ENCODE measurements at regions not wholly inside any gene's neighbourhood (a gene's known extent, or its start where the extent isn't known, plus 50 kb on each side); places are given as distances from the start of the nearest gene placed in this dataset.

- no peak for DNase-seq
Observed at GRCh38 chr10:44051091-44051490, 333.8 kb downstream of the CXCL12 start.

DNA sequence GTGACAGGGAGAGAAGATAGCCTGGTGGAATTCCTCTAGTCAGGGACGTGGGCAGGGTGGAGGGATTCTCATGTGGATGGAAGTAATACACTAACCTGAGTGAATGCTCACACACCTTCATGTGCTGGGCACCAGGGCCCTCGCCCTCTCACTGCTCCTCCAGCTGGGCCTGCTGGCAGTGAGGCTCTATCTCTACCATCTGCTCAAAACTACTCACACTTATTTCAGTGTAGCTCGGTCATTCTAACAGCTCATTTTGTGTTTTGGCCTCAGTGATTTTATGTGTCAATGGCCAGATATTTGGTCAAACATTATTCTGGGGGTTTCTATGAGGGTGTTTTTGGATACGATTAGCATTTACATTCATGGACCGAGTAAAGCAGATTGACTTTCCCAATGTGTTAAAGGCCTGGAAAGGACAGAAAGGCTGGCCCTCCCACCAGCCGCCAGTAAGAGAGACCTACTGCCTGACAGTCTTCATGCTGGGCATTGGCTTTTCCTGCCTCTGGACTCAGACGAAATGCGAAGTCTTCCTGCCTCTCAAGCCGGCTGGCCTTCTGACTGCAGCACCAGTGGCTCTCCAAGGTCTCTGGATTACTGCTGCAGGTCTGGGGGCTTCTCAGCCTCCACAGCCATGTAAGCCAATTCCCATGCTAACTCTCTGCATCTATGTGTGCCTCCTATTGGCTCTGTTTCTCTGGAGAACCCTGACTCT lies 335.4 kb downstream of the CXCL12 start:
- DNase-seq: no peak

DNA sequence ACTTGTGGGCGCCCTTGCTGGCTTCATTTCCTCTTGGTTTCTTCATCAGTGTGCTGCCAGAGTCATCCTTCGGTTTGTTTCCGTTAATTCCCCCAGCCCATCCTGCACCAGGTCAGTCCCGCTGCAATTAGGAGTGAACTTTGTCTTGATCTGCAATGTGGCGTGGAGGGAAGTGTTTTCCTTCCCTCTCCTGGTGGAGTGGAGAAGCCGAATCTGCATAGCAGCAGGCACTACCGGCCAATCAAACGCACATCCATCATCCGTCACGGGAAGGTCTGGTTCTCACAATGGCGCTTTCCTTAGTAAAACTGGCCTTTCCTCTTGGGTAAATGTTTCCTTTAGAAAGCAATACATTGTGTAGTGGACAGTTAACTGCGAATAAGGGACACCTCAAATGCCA lies 337.5 kb downstream of the CXCL12 start:
- DNase-seq: no peak

GRCh38 chr10:44046605-44047004 lies 338.3 kb downstream of the CXCL12 start:
- DNase-seq: no peak

GRCh38 chr10:44045020-44045419 lies 339.9 kb downstream of the CXCL12 start:
- DNase-seq: no peak

- DNase-seq: no peak
Observed at GRCh38 chr10:44044549-44044948, 340.3 kb downstream of the CXCL12 start.

GRCh38 chr10:44043646-44044375 lies 341.1 kb downstream of the CXCL12 start:
- no peak for DNase-seq

- no peak for DNase-seq
Observed at GRCh38 chr10:44042926-44043602, 341.8 kb downstream of the CXCL12 start.

GRCh38 chr10:44042075-44042770 lies 342.7 kb downstream of the CXCL12 start:
- no peak for DNase-seq

DNA sequence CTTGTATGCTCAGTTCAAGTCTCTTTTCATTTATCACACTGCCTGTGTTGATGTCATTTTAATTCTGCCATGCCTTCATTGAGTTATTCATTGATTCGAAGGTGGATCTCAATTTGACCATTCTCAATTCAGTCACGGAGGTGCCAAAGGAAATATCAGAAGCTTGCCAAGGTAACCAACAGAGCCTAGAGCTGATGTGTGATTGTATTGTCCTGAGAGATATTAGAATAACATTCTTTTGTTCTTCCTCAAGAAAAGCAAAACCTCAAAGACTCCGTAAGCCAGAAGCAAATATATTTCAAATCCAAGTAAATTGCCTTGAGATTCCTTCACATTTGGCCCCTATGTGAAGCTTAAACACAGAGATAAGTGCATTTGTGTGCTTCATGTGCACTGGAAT lies 345.3 kb downstream of the CXCL12 start:
- DNase-seq: no peak

DNA sequence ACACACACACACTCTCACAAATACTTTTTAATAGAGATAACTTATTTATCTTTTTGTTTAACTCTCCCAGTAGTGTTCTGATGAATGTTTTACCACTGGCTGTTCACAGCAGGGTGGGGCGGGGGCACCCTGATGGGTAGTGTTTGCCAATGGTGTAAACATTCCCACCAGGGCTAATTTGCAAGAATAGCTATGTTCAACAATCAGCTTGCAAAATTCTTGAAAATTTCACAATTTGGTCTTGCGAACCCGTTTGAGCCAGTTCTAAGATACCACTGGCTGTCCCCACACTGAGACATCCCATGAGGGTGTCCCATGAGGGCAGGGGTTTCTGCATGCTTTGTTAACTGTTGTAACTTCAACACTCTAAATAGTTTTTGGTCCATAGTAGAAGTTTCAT lies 348.5 kb downstream of the CXCL12 start:
- no peak for DNase-seq

DNA sequence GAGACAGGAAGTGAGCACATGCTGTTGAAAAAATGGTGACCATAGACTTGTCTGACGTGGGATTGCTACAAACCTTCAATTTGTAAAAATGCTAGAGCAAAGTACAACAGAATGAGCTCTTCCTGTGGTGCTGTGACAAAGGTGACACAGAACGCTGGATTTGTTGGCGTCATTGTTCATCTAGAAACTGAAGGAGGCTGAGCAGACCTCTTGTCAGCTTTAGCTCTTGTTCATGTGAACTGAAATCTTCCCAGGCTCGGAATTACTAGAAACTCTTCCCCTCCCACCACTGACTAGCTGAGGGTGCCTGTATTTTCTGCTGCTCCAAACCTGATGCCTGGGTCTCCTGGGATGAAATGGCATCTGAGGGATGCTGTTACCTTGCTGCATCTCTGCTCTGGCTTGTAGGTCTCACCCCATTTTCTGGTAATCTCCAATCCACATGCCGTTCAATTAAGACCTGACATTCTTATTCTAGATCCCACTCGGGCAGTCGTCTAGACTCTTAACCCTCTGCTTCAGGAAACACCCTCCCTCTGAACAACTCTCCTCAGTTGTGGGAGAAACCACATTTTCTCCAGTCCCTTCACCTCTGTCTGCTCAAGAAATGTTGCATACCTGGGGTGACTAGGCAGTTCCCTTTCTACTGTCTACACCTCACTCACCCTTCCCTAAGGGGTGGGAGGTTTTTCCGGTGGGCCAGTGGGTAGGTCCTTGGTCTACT lies 349.3 kb downstream of the CXCL12 start:
- DNase-seq: no peak

DNA sequence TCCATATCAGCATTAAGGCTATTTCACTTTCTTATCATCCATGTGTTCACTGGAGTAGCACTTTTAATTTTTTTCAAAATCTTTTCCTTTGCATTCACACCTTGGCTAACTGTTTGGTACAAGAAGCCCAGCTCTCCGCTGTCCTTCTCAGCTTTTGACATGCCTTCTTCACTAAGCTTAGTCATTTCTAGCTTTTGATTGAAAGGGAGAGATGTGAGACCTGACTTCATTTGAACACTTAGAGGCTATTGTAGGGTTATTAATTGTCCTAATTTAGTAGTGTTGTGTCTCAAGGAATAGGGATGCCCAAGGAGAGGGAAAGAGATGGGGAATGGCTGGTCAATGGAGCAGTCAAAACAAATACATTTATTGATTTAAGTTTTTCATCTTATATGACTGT lies 350.0 kb downstream of the CXCL12 start:
- DNase-seq: no peak

DNA sequence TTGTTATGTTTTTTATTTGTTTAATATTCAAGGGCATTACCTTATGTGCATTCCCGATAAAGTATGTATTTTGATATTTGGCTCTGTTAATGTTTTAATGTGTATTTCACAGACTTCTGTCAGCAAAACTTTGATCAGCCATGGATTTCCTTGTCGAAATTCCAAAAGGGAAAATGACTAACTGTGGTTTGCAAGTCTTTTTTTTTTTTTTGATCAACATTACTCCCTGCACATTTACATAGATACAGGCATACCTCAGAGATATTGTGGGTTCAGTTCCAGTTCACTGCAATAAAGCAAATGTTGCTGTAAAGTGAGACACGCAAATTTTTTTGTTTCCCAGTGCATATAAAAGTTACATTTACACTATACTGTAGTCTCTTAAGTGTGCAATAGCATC lies 351.9 kb downstream of the CXCL12 start:
- DNase-seq: no peak

GRCh38 chr10:44032216-44032615 lies 352.7 kb downstream of the CXCL12 start:
- no peak for DNase-seq

- no peak for DNase-seq
Observed at GRCh38 chr10:44030738-44031137, 354.2 kb downstream of the CXCL12 start.

DNA sequence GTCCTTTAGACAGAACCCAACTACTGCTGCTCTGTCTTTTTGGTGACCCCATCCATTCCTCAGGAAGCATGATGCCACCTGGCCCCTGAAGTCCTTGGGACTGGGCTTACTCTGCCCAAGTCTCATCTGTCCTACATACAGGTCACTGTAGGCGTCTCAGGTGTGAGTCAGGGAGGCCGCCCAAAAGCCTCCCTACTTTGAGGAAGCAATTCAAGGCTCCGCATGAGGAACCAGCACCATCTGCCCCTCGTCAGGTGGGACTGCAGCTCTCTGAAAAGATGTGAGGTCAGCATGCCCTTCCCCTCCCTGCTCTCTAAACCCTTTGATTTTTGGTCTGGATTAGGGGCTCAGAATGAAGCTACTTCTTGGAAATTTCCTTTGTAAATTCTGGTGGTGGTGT lies 354.8 kb downstream of the CXCL12 start:
- no peak for DNase-seq

GRCh38 chr10:44028384-44029137 lies 356.3 kb downstream of the CXCL12 start:
- DNase-seq: no peak

- no peak for DNase-seq
Observed at GRCh38 chr10:44024356-44025116, 360.4 kb downstream of the CXCL12 start.

DNA sequence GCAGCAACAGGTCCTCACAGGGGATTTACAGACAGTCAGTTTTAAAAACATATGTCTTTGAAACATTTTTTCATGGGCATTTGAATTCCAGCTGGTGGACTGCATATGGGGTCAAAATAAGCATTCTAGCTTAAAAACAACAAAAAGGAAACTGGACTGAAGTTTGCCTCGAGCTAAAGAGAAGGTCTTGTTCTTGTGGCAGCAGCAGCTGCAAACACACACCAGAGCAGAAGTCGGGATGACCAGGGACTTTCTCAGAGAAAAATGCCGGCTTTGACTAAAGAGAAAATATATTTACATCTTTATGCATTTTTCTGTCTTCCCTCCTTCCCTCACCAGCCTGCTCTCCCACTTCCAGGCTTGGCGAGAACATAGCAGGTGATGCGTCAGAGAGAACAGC lies 361.4 kb downstream of the CXCL12 start:
- DNase-seq: no peak

DNA sequence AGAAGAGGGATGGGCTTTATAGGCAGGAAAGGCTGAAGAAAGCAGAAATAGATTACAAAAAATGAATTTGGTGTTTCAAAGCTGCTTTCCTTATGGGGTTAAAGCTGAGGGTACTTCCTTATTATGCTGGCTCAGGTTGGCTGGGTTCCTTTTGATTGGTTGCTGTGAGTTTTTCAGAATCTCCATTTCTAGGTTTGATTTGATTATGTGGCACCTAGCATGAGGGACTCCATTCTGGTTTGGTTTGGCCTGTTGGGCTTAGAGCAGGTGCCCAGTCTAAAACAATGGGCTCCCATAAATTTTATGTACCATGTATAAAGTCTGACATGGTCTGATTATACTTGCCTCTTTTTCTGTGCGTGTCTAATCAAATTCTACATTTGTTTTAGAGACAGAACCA lies 362.7 kb downstream of the CXCL12 start:
- DNase-seq: no peak

All from hindlimb muscle (tissue), 1 donor.